MV-4-11 (cell line): ENCODE measurements at regions not wholly inside any gene's neighbourhood (a gene's known extent, or its start where the extent isn't known, plus 50 kb on each side); places are given as distances from the start of the nearest gene placed in this dataset.
"Not testable (repeated sequence)": the region's sequence is repeated elsewhere in the genome, so short reads cannot be mapped to it uniquely, and the experiment has no call there.

Source experiments
- DNase-seq: peaks from one replicate; lab custom pipeline; 2025; lab: John Stamatoyannopoulos, UW

DNA sequence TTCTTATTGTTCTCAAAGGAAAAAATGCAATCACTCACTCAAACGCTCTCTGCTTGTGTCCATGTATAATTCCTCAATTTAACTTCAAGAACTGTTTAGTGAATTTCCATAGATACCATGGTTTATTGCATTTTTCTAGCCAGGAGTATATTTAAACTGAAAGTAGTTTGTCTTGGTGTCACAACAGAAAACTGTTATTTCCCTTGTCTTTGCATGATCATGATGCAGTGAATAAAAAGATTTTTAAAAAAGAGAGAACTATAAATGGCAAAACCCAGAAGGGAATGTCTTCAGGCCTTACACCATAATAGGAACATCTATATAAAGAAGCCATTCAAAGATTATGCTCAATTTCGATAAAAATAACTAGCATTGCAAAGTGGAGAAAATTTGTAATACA, 523.5 kb upstream of the ADGRL4 start:
- DNase-seq = no peak

DNA sequence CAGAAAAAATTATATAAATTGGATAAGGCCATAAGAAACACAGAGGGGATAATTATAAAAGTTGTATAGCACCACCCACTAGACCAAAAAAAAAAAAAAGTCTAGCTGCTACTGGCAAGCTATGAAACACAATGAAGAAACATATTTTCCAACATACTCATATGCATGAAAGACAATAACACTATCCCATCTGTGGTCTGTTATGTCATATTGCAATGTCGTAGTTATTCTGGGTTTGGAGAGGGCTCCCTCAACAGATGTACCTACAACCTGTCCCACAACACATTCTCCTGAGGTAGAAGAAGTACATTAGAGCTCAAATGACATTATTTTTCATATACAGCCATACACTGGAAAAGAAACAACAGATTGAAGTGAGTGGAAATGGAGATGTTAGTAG, 517.6 kb upstream of the ADGRL4 start:
- DNase-seq = no peak

DNA sequence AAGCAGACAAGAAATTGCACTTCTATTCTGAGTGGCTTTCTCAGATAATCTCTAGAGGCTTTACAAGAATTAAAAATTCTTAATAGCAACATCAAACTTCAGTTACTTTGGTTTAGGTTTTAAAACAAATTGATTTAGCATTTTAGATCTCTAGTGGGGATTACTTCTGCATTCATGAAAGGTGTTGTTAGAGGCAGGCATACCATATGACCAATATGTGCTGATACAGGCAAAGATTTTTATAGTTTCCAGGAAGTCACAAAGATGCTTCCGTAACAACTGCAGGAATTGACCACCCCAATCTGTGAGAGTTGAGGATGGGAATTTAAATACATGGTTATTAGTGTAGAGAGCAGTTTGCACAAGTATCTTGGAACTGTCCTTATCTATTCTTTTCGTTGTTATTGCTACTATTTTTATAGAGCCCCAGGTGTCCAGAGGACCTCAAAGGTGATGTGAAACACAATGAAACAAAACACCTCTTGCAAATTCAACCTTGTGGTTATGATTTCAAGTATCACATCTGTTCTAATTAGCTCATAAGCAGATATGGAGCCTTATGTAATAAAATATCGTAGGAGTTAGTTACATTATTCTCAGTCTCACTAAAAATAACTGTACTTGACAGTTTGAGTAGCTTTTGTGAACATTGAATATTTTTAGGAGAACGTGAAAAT, 512.7 kb upstream of the ADGRL4 start:
- DNase-seq = no peak

DNA sequence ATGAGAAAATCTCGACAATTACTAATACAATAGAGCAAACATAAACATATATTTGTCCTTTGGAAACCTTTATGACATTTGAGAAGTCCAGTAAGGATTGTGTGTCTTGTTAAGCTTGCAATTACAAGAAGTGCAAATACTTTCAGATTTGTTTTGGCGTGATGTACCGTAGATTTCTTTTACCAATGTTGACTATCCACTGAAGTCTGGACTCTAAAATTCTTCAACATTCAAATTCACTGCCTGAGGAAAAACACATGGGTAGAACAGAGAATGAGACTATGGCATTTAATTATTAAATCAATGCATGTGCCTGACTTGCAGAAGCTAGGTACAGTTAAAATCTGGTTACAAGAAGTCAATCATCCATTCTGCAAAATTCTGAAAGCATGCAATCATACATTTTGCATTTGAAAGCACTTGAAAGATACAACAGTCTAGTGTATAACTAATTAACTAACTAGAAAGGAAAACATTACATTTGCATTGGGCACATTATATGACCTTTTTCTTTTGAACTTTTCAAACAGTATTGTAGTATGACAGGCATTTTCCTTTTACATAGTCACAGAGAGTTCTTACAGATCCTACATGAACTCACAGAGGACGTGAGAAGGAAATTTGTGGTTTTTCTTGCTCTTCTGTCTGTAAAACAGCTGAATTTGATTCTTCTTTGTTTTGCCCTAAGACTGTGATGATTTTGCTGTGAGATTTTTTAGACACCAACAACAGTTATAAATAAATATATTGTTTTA, 511.1 kb upstream of the ADGRL4 start:
- no peak for DNase-seq

DNA sequence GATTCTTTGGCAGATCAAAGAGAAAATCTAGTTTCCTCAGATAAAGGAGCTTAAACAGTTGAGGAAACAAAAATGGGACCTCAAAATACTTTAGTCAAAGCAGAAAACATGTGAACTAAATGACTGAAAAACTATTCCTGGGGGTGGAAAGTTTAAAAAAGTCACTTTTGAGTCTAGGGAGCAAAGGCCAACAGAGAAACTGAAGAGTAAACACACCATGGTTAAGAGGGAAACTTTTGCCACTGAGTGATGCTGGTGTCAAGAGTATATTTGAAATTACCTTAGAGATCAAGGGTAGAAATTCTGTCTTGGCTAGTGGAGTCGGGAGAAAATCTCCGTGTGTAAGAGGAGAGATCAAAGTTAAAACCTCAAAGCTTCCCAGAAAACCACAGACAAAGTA, 501.2 kb upstream of the ADGRL4 start:
- DNase-seq = no peak

DNA sequence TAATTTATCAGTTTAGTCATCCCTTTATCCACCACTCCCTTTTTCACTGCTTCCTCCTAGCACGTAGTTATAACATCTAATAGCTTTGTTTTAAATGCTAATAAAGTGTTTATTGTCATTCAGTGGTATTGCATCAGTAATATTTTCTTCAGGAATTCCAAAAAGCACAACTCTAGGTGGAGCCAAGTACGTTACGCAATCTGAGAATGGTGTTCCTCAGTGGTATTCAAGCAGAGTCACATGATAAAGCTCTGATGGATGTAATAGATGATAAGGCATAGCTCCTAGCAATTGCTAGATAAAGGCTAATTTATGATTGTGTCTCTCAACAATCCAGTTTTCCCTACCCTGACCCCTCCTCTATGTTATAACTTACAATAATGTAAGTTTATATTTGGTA, 494.6 kb upstream of the ADGRL4 start:
- no peak for DNase-seq

DNA sequence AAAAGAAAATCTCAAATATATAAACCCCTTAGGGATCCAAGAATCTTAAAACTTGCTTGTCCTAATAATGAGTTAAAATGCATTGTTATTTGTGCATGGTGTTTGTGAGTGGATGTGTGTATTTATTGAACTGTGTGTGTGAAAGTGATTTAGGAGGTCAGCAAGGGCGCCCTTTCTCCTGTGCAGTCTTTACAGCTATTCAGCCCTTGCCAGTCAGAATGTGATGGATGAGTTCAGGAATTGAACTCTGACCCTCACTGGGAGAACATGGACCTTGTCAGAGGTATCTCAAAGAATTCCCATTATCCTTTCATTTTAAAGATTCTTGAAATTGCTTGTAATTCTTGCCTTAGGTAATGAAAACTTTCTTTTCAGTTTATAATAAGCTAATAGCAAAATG, 493.0 kb upstream of the ADGRL4 start:
- DNase-seq = no peak

DNA sequence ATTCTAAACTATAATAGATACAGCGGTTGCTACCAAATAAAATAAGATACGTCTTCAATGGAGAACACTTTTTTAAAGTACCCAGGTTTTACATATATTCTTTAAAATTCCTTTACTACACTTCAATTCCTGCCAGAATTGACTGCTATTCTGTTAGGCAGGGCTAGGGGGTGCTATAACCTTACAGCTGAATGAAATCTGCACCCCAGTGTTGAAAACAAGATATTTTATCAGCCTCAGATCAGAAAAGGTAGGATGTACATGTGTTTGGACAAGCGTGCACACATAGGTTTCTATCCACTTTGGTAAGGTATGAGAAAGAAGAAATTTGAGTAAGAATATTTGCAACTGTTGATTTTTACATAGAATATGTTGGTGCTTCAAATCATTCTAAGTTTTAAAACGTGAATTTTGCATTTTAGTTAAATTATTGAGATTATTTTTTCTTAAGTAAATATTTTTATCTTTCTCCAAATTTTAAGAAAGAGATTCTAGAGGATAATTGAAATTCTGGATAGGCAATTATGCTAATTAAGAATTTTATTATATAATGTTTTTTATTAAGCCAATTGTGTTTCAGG, 490.8 kb upstream of the ADGRL4 start:
- DNase-seq = peak; percentile 13

DNA sequence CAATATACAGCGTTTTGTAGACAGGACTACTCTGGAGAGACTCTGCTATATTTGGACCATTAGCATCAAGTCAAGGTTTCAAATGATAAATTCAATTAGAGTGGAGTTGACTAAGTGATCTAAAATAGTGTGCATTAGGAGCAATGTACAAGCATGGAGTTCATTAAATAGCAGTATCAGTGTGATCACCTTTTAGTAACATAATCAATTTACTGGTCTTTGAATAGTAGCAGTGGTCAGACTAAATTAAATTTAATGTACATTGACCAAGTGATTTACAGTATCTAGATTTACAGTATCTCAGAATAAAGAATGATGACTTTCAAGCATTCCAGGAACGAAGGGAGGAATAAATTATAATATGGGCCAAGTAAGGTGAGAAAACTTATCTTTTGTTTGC, 489.6 kb upstream of the ADGRL4 start:
- DNase-seq = no peak

DNA sequence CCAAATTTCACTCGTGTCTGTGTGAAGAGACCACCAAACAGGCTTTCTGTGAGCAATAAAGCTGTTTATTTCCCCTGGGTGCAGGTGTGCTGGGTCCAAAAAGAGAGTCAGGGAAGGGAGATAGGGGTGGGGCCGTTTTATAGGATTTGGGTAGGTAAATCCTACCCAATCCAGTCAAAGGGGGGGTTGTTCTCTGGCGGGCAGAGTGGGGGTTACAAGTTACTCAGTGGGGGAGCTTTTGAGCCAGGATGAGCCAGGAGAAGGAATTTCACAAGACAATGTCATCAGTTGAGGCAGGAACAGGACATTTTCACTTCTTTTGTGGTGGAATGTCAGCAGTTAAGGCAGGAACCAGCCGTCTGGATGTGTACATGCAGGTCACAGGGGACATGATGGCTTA, 487.2 kb upstream of the ADGRL4 start:
- DNase-seq = not testable (repeated sequence)

DNA sequence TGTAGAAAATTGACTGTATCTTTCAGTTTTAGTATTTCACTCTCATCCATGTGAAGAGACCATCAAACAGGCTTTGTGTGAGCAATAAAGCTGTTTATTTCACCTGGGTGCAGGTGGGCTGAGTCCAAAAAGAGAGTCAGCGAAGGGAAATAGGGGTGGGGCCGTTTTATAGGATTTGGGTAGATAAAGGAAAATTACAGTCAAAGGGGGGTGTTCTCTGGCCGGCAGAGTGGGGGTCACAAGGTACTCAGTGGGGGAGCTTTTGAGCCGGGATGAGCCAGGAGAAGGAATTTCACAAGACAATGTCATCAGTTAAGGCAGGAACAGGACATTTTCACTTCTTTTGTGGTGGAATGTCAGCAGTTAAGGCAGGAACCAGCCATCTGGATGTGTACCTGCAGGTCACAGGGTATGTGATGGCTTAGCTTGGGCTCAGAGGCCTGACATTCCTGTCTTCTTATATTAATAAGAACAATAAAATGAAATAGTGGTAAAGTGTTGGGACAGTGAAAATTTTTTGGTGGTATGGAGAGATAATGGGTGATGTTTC, 482.1 kb upstream of the ADGRL4 start:
- DNase-seq = not testable (repeated sequence)

DNA sequence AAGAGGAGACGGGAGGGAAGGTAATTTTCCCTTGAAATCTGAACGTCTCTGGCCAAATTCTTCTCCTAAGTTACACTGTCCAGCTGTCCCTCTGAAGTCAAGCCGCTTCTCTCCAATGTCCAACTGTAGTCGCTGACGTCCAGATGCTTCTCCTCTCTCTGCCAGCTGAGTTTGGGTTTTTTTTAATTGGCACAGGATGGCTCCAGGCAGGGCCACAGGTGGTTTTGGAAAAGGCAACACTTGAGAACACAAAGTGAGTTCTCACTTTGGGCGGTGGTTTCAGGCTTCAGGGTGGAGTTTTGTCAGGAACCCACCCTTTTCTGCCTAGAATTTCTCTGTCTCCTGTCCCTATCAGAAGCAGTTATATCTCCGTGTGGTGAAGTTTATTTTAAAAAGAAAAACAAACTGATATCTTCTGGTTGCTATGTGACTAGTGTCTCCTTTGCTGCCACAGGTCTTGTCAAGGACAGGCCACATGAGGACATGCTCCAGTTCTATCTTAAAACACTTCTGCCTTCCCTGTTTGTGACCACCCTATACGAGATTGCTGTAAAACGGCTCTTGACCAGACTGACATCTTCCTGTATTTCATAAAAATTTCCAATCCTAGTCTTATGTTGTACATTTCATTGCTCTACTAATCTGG, 472.3 kb upstream of the ADGRL4 start:
- DNase-seq = no peak

DNA sequence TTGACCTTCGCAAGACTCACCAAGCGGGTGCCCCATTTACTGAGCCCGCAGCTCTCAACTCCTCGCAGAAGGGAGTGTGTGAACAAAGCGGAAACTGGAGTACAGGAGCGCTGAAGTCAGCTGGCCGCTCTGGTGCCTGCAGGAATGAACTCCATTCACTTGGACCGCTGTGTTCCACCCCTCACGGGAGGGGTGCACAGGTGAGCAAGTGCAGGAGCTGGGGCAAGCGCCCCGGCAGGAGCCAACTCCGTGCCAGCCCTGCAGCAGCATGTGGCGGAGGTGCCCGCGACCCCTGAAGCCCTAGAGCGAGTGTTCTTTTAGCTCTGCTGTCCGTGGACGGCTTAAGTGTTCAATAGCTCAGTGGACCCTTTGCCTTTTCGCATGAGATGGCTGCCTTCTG, 471.6 kb upstream of the ADGRL4 start:
- no peak for DNase-seq

DNA sequence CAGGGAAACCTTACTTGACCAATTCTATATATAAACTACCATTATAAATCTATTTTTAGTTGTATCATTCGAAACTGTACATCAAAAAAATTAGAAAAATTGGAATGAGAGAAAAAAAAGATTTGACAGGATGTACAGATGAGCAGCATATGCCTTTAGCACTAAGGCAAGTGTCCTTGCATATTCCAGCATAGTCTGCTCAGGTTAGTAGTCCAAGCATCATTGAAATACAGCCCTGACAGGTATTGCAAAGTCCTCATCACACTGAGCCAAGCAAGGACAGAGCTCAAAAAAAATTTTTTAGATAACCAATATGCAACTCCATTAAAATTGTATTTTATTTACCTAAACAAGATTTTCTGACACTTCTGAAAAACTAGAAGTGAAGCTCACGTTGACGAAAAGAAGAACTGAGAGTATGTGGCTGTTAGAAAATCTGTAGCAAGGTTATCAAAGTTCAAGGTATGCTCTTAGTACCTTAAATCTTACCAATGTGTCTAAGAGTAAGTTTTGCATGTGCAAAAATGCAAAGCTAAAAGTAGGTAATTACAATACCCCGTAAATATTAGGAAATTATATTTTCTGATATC, 465.6 kb upstream of the ADGRL4 start:
- DNase-seq = no peak

DNA sequence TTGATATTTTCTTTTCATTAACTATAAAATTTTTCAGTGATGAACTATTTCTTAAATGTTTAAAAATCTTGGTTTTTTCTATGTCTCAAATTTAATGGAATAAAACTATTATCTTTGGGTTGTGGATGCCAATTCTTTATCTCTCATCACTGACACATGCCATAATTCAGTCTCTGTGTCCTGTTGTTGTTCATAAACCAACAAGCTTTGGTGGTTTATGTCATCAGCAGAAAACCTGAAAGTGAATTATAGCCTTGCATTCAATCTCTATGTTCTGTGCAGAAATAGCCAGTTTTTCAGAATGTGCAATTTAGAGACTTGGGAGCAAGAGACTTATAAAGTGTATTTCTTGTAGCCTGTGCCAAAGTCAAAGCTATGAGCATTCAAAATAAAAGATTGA, 462.6 kb upstream of the ADGRL4 start:
- no peak for DNase-seq

DNA sequence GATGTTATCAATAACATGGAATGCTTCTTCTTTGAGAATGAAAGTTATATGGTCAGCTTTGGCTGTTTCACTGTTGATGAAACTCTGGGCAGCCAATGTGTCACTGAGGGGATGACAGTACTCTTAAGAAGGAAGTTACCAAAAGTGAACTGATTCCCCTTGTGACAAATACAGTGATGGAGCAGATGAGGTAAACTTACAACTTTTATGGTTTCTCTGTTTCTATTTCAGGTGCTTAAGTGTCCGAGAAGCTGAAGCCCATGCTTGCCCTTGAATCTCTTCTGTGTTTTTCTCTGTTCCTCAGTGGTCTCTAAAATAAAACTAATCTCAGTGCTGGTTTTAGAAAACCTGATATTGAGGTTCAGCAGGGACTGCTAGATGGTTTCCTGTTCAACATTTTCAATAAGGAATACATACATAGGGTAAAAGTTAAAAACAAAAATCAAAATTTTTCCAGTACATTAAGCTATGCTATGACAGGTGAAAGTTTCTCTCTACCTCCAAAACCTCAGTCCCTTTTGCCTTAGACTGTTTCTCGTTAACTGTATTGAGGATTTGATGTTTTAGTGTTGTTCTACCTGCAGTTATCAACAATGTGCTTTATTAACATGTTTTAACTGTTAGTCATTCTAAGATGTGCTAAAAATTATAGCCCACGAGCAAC, 454.4 kb upstream of the ADGRL4 start:
- peak; percentile 55 for DNase-seq

DNA sequence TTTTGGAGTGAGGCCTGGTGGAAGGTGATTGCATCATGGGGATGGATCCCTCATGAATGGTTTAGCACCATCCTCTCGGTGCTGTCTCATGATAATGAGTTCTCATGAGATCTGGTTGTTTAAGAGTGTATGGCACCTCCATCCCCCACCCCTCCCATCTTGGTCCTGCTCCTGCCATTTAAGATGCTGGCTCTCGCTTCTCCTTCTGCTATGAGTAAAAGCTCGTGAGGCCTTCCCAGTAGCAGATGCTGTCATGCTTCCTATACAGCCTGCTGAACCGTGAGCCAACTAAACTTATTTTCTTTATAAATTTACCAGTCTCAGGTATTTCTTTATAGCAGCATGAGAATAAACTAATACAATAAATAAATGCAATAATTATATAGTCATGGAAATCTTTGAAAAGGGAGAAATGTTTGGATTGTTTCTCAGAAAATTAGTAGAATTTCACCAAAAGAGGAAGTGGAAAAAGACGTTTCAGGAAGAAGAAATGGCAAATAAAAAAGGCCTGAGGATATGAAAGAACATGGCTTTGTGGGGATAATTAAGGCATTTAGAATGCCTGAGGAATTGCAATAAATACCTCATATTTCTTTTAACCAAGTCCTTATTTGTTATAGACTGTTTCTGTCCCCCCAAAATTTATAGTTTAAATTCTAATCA, 451.2 kb upstream of the ADGRL4 start:
- peak; percentile 79 for DNase-seq

DNA sequence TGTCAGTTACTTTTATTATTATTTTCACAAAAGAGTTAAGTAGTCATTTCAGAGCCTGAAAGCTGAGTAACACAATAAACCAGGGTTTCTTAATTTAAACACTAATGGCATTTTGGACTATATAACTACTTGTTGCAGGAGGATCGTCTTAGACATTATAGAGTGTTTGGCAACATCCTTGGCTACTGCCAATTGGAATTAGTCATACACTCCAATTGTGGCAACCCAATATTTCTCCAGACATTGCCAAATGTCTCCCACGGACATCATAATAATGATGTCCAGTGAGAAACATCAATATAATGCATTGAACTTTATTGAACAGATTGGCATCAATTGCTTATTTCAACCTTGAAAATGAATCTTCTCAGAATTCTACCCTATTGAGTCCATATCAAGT, 441.9 kb upstream of the ADGRL4 start:
- no peak for DNase-seq

DNA sequence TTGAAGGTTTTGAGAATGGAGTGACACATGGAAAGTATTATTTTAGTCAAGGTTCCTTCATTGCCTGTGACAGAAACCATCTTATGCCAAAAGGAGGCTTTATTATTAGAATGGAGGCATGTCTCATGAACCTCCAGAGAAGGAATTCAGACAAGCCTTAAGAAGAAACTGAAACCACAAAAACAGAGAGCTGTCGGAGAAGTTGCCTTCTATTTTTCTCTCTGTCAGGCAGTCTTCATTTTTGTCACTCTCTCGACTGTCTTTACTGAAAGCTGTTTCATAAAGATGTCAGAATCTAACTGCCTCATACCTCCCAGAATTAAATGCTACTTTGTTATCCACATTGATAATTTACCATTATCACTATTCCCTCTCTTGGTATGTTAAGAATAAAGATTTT, 434.7 kb upstream of the ADGRL4 start:
- peak; percentile 2 for DNase-seq

DNA sequence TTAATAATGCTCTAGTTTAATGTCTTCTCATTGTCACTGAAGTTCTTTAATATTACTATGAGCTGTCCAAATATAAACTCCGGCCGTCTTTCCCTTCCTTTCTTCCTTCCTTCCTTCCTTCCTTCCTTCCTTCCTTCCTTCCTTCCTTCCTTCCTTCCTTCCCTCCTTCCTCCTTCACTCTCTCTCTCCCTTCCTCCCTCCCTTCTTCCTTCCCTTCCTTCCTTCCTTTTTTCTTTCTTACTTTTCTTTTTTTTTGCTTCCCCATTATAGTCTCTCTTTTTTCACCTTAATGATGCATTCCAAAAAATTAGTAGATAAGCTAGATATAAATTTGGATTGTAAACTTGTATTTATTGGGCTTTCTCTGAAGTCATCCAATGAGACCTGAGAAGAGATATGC, 431.0 kb upstream of the ADGRL4 start:
- no peak for DNase-seq

DNA sequence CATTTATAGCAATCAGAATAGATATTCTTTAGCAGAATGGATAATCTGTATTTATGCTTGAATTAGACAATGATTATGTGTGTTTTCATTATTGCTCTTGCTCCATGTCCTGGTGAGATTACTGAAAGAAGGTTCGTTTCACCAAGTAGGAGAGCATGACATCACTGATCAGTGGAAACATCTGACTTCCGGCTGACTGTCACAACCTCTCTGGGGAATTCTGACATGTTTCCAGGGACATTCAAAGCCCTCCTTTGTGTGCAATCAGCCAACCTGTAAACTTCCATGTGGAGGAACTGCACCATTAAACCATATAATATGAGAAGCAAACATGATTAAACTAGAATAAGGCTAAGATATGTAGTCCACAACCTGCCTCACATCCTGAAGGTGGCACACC, 424.8 kb upstream of the ADGRL4 start:
- no peak for DNase-seq
